CD4-positive, alpha-beta T cell treated with Interleukin-15 for 4 hours (primary cell): ENCODE measurements at regions not wholly inside any gene's neighbourhood (a gene's known extent, or its start where the extent isn't known, plus 50 kb on each side); places are given as distances from the start of the nearest gene placed in this dataset.

Experiments used
- DNase-seq: peaks from one replicate; pipeline ENCODE4 v3.0.0-alpha.2; 2020; ENCODE audit warnings: low spot score

DNA sequence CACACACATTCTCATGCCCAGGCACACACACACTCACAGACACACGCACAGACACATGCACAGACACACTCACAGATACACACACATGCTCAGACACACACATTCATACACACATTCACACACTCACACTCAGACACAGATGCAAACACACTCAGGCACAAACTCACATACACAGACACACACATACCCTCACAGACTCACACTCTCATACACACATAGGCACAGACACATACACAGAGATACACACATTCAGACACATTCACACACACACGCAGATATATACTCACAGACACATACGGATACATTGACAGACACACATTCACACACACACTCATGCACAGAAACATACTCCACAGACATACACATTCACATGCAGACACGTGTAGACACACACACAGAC, 89.6 kb downstream of the RBFOX3 start:
- DNase-seq = no peak

DNA sequence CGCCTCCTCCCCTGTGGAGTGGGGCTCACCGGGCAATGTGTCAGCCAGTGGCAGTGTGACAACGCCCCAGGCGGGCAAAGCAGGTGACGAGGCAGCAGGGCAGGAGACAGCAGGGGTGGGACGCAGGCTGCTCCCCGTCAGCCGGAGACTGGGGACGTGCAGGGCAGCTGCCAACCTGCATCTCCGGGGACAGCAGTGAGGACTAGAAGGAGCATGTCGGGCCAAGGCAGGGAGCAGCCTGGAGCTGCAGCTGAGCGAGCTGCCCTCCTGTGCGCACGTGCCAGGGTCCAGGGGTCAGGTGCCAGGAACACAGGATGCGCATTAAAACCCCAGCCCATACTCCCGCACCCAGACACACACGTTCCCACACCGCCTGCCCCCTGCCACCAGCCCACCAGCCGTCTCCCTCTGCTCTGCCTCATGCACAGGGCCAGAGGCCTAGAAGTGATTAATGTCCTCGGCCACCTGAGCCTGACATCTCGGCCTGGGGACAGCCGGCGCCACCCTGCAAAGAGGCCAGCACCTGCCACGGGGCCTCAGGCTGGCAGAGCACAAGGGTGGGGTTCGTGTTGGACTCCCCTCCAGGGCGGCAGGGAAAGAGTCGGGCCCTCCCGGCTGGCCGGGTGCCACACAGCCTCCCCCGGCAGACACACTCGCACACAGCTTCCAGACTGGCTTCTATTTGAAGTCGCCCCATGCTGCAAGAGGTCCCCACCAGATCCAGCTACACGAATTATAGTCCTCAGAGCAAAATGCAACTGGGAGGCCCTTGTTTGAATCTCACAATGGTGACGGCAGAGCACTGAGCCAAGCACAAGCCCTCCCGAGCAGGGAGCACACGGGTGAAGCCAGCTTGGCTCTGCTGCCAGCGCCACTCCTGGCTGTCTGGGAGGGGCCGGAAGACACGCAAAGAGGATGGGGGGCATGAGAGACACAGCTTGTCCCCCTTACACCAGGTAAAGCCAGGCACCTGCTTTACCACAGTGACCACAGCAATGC, 90.4 kb downstream of the RBFOX3 start:
- no peak for DNase-seq

DNA sequence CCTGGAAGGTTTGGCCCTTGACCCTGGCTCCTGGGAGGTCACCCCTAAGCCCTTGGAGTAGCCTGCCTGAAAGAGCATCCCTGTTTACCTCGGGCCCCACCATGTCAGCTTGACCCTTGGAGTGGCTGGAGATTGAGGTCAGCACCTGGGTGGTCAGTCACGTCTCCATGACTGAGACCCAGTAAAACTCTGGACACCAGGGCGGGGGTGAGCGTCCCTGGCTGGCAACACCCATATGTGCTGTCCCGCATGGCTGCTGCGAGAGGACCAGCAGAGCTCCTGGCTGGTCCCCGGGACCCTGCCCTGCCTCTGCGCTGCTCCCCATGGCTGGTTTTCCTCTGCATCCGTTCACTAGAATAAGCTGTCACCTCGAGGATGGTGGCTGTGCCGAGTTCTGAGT, 91.2 kb downstream of the RBFOX3 start:
- DNase-seq = no peak

DNA sequence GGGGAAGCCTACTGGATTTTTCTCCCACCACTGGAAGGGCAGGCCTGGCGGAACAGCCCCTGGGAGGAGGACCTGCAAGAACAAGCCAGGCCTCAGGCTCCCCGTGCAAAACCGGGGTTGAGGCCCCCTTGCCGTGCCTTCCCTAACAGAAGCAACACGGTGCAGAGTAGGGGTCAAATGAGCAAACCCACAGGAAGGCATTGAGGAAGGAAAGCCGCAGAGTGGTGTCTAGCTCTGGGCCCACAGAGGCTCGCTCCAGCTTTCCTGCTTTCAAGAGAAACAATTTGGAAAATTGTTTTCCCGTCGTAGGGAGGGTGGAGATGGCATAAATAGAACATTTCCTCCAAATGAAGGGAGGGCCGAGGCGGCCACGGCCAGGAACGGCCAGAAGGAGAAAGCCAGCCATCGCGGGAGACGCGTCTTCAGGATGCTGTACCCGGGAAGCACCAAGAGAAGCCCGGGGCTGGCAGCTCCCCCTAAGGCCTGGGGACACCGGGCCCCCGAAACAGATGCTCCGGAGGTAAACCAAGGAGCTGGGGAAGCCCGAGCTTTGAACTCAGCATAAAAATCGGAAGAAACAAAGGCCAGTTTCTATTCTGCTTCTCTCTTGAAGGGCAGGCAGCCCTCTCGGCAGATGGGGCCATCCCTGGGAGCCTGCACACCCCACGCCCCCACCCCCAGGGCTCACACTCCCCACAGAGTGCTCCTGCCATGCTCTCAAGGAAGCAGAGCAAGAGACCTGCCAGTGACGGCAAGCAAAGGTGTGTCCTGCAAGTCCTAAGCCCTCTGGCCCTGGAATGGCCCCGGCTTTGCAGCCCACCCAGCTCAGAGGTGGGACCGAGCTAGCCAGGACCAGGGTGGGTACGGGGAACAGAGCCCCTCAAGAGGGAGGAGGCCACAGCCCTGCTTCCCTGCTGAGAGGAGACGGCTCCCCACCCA, 92.0 kb downstream of the RBFOX3 start:
- no peak for DNase-seq

DNA sequence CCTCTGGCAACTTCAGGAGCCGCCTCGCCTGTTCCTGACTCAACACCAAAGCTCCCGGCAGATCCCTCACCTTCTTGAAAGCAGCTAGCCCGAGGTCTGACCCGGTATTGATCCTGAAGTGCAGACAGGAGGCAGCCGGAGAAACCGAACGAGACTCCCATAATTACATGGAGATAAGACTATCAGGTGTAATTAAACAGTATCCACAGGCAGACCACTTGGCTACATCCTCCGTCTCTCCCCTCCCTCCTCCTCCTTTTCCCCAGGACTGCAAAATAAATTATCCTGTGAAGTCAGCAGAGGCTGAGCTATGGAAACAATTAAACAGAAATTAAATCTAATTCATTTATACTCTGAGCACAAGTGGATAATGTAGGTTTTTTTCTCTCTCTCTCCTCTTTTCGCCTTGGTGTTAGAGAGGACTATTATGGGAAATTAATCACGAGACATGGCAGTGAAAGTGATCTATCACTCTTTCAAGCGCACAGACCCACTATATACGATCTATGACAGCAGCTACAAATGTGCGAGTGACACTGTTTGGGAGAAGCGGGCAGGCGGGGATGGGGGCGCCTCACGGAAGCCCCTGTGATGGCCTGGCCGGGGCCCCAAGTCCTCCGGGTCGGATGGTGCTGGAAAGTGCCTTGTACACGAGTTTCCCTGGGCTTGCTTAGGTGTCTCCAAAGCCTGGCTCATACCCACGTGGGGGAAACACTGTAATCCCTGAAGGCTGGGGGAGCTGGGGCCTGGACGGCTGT, 92.8 kb downstream of the RBFOX3 start:
- no peak for DNase-seq

- no peak for DNase-seq
Observed at GRCh38 chr17:79515646-79516571, 94.9 kb downstream of the RBFOX3 start.

GRCh38 chr17:79515110-79515509, 95.7 kb downstream of the RBFOX3 start:
- DNase-seq = no peak

DNA sequence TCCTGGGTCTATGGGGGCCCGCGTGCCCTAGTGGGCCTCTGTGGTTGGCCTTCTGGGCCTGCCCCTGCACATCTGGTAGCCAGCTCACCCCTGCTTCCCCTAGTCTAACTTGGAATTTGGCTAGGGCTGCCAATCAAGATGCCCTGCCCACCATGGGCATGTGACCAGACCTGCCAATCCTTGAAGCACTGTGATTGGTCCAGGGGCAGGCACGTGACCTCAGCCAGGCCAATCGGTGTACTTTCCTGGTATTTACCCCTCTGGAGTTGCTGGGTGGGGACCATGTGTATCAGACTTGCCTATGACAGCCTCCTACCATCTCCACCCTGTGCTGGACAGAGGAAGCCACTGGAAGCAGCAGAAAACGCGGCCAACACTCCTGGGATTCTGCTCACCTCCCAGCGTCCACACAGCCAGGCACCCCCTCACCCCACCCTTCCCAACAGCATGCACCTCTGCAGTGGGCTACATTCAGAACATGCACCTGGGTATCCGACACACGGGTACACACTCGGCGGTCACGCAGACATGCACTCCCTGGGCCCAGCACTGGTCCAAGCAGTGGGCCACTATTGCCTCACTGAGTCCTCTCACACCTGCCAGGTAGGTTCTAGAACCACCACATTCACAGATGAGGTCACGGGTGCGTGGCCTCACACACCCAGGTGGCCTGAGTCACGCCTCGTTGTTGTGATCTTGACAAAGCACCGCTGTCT, 96.9 kb downstream of the RBFOX3 start:
- no peak for DNase-seq

- DNase-seq = no peak
Observed at GRCh38 chr17:79513206-79513605, 97.6 kb downstream of the RBFOX3 start.

- no peak for DNase-seq
Observed at GRCh38 chr17:79511471-79511870, 99.4 kb downstream of the RBFOX3 start.

DNA sequence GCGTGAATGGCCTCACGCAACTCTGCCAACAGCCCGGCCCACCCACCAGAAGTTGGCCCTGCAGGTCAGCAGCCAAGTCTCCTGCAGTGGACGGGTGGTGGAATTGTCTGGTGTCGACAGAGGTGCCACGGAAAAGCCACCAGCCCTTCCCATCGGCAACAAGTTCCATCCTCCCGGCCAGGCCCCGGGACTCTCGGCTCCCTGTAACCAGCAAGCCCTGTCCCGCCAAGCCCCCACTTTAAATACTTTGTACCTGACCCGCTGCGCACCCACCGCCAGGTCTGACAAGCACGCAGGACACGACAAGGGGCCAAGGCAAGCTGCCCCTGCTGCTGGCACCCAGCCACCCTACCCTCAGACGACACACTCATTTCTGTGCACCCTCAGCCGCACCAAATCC, 100.8 kb downstream of the RBFOX3 start:
- no peak for DNase-seq

DNA sequence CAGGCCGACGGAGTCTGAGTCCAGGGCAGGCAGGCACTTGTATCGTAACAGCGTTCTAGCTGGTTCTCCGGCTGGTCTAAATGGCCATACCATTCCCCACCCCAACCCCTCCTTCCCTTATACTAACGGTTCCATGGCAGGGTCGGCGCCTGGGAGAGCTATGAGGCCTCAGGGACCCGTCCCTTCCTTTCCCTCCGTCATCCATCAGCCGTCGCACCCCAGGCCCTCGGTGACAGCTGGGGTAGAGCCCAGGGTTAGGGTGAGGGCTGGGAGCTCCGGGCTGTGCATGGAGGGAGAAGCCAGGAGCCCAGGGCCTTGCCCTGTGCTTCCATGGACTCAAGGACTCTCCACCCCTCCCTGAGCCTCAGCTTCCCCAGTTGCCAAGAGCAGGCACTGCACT, 101.4 kb downstream of the RBFOX3 start:
- no peak for DNase-seq

- no peak for DNase-seq
Observed at GRCh38 chr17:79509008-79509407, 101.8 kb downstream of the RBFOX3 start.

- no peak for DNase-seq
Observed at GRCh38 chr17:79508291-79508716, 102.5 kb downstream of the RBFOX3 start.

- DNase-seq = no peak
Observed at GRCh38 chr17:79506955-79507354, 103.9 kb downstream of the RBFOX3 start.

DNA sequence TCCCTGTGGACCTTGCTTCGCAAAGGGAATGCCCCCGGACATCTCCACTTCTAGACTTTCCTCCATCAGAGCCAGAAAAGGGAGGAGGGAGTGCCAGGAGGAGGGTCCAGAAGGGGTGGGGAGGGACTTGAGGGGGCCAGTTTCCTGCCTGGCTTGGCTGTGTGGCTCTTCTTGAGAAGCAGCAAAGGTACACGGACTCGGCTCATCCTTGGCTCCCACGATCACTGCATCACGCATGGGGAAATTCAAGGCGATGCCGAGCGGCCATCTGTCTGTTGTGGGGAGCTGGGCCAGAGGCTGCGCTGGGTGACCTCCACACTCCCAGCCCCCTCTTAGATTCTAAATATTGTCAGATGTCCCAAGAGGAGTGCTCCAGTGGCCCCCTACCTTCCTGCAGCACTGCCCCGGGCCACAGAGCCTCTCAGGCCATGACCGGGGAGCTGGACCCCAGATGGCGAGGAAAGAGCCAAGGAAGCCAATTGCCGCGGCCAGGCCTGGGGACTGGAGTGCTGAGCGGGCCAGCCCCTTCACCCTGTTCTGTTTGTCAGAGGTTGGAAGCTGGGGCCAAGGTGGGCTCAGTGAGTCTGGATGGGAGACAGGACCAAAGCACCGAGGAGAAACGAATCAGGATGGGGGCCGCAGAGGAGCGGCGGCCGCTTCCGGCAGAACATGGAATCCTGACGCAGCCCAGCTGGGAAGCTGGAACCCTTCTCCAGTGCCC, 104.5 kb downstream of the RBFOX3 start:
- DNase-seq = no peak

GRCh38 chr17:79505199-79505598, 105.7 kb downstream of the RBFOX3 start:
- no peak for DNase-seq

GRCh38 chr17:79504181-79504605, 106.7 kb downstream of the RBFOX3 start:
- no peak for DNase-seq

- no peak for DNase-seq
Observed at GRCh38 chr17:79503126-79503839, 107.6 kb downstream of the RBFOX3 start.
